WERI-Rb-1 (cell line): ENCODE measurements at regions not wholly inside any gene's neighbourhood (a gene's known extent, or its start where the extent isn't known, plus 50 kb on each side); places are given as distances from the start of the nearest gene placed in this dataset.

ENCODE experiments used
- DNase-seq: peaks from one replicate; pipeline ENCODE4 v3.0.0-alpha.2; 2020
- H3K27ac ChIP-seq: fragments of 250-450 bp; sonication (Bioruptor Pico); 2 replicates; pipeline ENCODE4 v1.5.1; 2020; ENCODE audit warnings: mild to moderate bottlenecking, moderate library complexity
- H3K27me3 ChIP-seq: fragments of 250-450 bp; sonication (Bioruptor Pico); 2 replicates; pipeline ENCODE4 v1.5.1; 2021; ENCODE audit warnings: mild to moderate bottlenecking, low read depth, moderate library complexity; ENCODE audit not compliant: insufficient read depth, severe bottlenecking
- H3K36me3 ChIP-seq: fragments of 250-450 bp; sonication (Bioruptor Pico); 2 replicates; pipeline ENCODE4 v1.5.1; 2020; ENCODE audit warnings: mild to moderate bottlenecking, moderate library complexity
- H3K4me3 ChIP-seq: 2 replicates; pipeline ENCODE4 v1.5.1; 2011; ENCODE audit warnings: low read depth, mild to moderate bottlenecking, control low read depth, low read length
- H3K9me3 ChIP-seq: fragments of 250-450 bp; sonication (Bioruptor Pico); 2 replicates; pipeline ENCODE4 v1.5.1; 2021; ENCODE audit warnings: mild to moderate bottlenecking, moderate library complexity; ENCODE audit not compliant: severe bottlenecking
- TF ChIP-seq, protein P1 (sequence below): IDR thresholded peaks from 2 replicates; pipeline ENCODE4 v1.5.1; 2011; ENCODE audit warnings: low read depth, mild to moderate bottlenecking, control low read depth, inconsistent platforms, low read length

GRCh38 chr16:6247150-6247549, 1085.5 kb upstream of the RBFOX1 start:
- TF ChIP-seq, protein P1, sequence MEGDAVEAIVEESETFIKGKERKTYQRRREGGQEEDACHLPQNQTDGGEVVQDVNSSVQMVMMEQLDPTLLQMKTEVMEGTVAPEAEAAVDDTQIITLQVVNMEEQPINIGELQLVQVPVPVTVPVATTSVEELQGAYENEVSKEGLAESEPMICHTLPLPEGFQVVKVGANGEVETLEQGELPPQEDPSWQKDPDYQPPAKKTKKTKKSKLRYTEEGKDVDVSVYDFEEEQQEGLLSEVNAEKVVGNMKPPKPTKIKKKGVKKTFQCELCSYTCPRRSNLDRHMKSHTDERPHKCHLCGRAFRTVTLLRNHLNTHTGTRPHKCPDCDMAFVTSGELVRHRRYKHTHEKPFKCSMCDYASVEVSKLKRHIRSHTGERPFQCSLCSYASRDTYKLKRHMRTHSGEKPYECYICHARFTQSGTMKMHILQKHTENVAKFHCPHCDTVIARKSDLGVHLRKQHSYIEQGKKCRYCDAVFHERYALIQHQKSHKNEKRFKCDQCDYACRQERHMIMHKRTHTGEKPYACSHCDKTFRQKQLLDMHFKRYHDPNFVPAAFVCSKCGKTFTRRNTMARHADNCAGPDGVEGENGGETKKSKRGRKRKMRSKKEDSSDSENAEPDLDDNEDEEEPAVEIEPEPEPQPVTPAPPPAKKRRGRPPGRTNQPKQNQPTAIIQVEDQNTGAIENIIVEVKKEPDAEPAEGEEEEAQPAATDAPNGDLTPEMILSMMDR, result no peak
- Histone ChIP-seq H3K4me3 (no peak overlapping the region), H3K36me3 (no peaks in the 10 kb centered on the region), H3K27ac (no peak overlapping the region), H3K9me3 (no peaks in the 10 kb centered on the region), H3K27me3 (no peaks in the 10 kb centered on the region)
- no peak for DNase-seq

DNA sequence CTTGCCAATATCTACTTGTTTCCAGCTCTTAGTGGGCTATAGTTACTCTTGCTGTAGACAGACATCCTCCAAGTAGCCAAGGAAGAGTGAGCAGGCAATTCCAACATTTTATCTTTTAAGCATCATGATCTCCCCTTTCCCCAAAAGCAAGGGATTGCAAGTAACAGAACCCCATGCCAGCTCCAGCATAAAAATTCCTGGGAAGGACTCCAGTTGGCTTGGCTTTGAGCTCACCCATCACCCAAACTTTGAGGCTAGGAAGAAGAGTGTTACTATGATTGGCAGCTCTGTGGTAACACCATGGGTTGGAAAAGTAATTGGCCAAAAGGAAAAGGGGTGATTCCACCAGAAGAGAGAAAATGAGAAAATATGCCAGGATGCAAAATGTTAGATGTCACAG, 1086.4 kb upstream of the RBFOX1 start:
- H3K4me3 ChIP-seq, result no peak overlapping the region
- no peaks in the 10 kb centered on the region for H3K36me3 ChIP-seq
- DNase-seq, result no peak
- H3K27ac ChIP-seq, result no peak overlapping the region
- no peaks in the 10 kb centered on the region for H3K9me3 ChIP-seq
- TF ChIP-seq, protein P1, result no peak
- H3K27me3 ChIP-seq, result no peaks in the 10 kb centered on the region

DNA sequence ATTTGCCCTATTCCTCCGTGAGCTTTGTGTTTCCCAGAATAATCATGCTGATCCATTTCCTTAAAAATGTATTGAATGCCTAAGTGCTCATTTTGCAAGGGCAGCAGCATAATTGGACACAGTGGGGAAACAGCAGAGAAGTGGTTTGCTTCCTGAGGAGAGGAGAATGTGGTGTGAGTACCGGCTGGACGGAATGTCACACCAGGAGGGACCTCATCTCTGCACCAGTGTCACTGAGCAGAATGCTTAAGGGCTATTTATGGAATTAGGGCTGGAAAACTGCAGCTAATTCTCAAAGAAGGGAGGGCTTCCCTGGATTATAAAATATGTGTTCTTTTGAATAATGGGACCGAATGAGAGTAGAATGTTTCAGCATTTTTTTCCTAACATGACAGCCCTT, 1100.6 kb upstream of the RBFOX1 start:
- no peak for DNase-seq
- TF ChIP-seq, protein P1, result no peak
- H3K4me3 ChIP-seq, result no peak overlapping the region
- H3K27me3 ChIP-seq, result no peaks in the 10 kb centered on the region
- H3K9me3 ChIP-seq, result peaks cover 2% of the 10 kb centered on the region
- no peak overlapping the region for H3K27ac ChIP-seq
- H3K36me3 ChIP-seq, result no peaks in the 10 kb centered on the region

- no peak for DNase-seq
- Histone ChIP-seq H3K4me3 (no peak overlapping the region), H3K9me3 (peaks cover 2% of the 10 kb centered on the region), H3K27me3 (no peaks in the 10 kb centered on the region), H3K27ac (no peak overlapping the region), H3K36me3 (no peaks in the 10 kb centered on the region)
- TF ChIP-seq, protein P1, result no peak
Measured at GRCh38 chr16:6231398-6231797, 1101.2 kb upstream of the RBFOX1 start.

GRCh38 chr16:6229186-6229585, 1103.5 kb upstream of the RBFOX1 start:
- no peak overlapping the region for H3K27ac ChIP-seq
- no peaks in the 10 kb centered on the region for H3K27me3 ChIP-seq
- H3K36me3 ChIP-seq, result no peaks in the 10 kb centered on the region
- TF ChIP-seq, protein P1, result no peak
- H3K4me3 ChIP-seq, result no peak overlapping the region
- DNase-seq, result no peak
- peaks cover 2% of the 10 kb centered on the region for H3K9me3 ChIP-seq

DNA sequence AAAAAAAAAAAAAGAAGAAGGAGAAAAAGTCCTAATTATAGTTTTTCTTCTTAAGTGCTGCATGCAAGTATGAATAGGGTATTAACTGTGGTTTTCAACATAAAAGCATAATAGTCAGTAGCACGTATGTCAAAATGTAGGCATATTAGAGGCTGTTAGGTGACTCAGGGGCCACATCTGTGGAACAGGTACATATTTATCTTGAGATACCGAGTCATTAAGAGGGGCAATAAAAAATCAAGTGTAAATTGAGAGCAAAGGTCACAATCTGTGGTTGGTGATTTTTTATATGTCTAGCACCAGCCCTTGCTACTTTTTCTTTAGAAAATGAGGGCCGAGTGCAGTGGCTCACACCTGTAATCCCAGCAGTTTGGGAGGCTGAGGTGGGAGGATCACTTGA, 1113.8 kb upstream of the RBFOX1 start:
- no peaks in the 10 kb centered on the region for H3K9me3 ChIP-seq
- no peak overlapping the region for H3K27ac ChIP-seq
- H3K4me3 ChIP-seq, result no peak overlapping the region
- no peaks in the 10 kb centered on the region for H3K27me3 ChIP-seq
- no peaks in the 10 kb centered on the region for H3K36me3 ChIP-seq
- TF ChIP-seq, protein P1, result no peak
- DNase-seq, result no peak
